A549 (cell line): ENCODE measurements at regions not wholly inside any gene's neighbourhood (a gene's known extent, or its start where the extent isn't known, plus 50 kb on each side); places are given as distances from the start of the nearest gene placed in this dataset.

ENCODE experiments used
- CEBPB ChIP-seq, 2 experiments: fragments of >200 bp in 1 of 2; sonication (Bioruptor Twin) in 1 of 2; formaldehyde crosslinking in 1 of 2; IDR thresholded peaks; 2 replicates each; pipeline ENCODE4 v1.6.1; 2012 to 2016
- CHD2 ChIP-seq: fragments of 150-350 bp; IDR thresholded peaks from 2 replicates; pipeline ENCODE4 v1.6.1; 2014; ENCODE audit warnings: low read length; ENCODE audit not compliant: partially characterized antibody
- CHD4 ChIP-seq: fragments of 200-600 bp; sonication (generic); IDR thresholded peaks from 2 replicates; pipeline ENCODE4 v1.6.1; 2016; ENCODE audit warnings: antibody characterized with exemption, mild to moderate bottlenecking, borderline replicate concordance
- CTCF ChIP-seq: fragments of >200 bp; sonication (Bioruptor Twin); formaldehyde crosslinking; IDR thresholded peaks from 3 replicates; pipeline ENCODE4 v1.5.1; 2016
- E2F6 ChIP-seq: IDR thresholded peaks from 2 replicates; pipeline ENCODE4 v1.6.1; 2012; ENCODE audit warnings: low read depth, borderline replicate concordance
- MAFK ChIP-seq: fragments of 450-650 bp; IDR thresholded peaks from 2 replicates; pipeline ENCODE4 v1.6.1; 2014; ENCODE audit not compliant: partially characterized antibody
- MAZ ChIP-seq: fragments of 150-350 bp; IDR thresholded peaks from 2 replicates; pipeline ENCODE4 v1.6.1; 2014; ENCODE audit warnings: antibody characterized with exemption, low read depth, low read length, borderline replicate concordance
- POLR2A ChIP-seq: IDR thresholded peaks from 2 replicates; pipeline ENCODE4 v1.6.1; 2012; ENCODE audit warnings: mild to moderate bottlenecking, low read length
- RNF2 ChIP-seq: fragments of 200-600 bp; sonication (generic); IDR thresholded peaks from 2 replicates; pipeline ENCODE4 v1.6.1; 2016; ENCODE audit warnings: low read depth, mild to moderate bottlenecking, antibody characterized with exemption, moderate library complexity, borderline replicate concordance
- SMC3 ChIP-seq: fragments of >200 bp; sonication (Bioruptor Twin); formaldehyde crosslinking; IDR thresholded peaks from 3 replicates; pipeline ENCODE4 v1.6.1; 2018; ENCODE audit warnings: inconsistent platforms
- SREBF2 ChIP-seq: fragments of 450-650 bp; IDR thresholded peaks from 2 replicates; pipeline ENCODE4 v1.6.1; 2014; ENCODE audit warnings: mild to moderate bottlenecking, moderate library complexity

- no peak for TF ChIP-seq MAZ
- no peak for TF ChIP-seq CEBPB (IDR thresholded peaks at IDR 0.05)
- TF ChIP-seq POLR2A: no peak
- no peak for TF ChIP-seq CTCF
- no peak for TF ChIP-seq CHD4
- TF ChIP-seq CHD2: no peak
- no peak for TF ChIP-seq SMC3
- TF ChIP-seq MAFK: no peak
- no peak for TF ChIP-seq SREBF2
- no peak for TF ChIP-seq RNF2
- TF ChIP-seq E2F6: no peak
Observed at GRCh38 chr5:27734838-27735237, 696.5 kb upstream of the CDH9 start.
